GM18526 (cell line): ENCODE measurements at regions not wholly inside any gene's neighbourhood (a gene's known extent, or its start where the extent isn't known, plus 50 kb on each side); places are given as distances from the start of the nearest gene placed in this dataset.

Source experiments
- POLR2A ChIP-seq: IDR thresholded peaks from 3 replicates; pipeline ENCODE4 v1.6.1; 2011; ENCODE audit not compliant: insufficient read length; ENCODE audit errors: extremely low read depth

GRCh38 chr10:130395248-130395936 lies 259.2 kb downstream of the GLRX3 start:
- TF ChIP-seq POLR2A, result no peak

- TF ChIP-seq POLR2A, result no peak
These were observed 259.9 kb downstream of the GLRX3 start for GRCh38 chr10:130396044-130396443.

- no peak for TF ChIP-seq POLR2A
These were observed 262.2 kb downstream of the GLRX3 start for GRCh38 chr10:130398090-130398994.

- no peak for TF ChIP-seq POLR2A
These were observed 263.3 kb downstream of the GLRX3 start for GRCh38 chr10:130399425-130399950.

GRCh38 chr10:130400890-130401289 lies 264.7 kb downstream of the GLRX3 start:
- no peak for TF ChIP-seq POLR2A

GRCh38 chr10:130401860-130402765 lies 265.9 kb downstream of the GLRX3 start:
- TF ChIP-seq POLR2A, result no peak

- TF ChIP-seq POLR2A, result no peak
These were observed 267.2 kb downstream of the GLRX3 start for GRCh38 chr10:130403153-130404075.

GRCh38 chr10:130404476-130405055 lies 268.4 kb downstream of the GLRX3 start:
- TF ChIP-seq POLR2A, result no peak

- no peak for TF ChIP-seq POLR2A
These were observed 270.9 kb downstream of the GLRX3 start for GRCh38 chr10:130407052-130407451.

GRCh38 chr10:130409331-130409730 lies 273.1 kb downstream of the GLRX3 start:
- no peak for TF ChIP-seq POLR2A

GRCh38 chr10:130409931-130410330 lies 273.7 kb downstream of the GLRX3 start:
- no peak for TF ChIP-seq POLR2A

- no peak for TF ChIP-seq POLR2A
These were observed 275.4 kb downstream of the GLRX3 start for GRCh38 chr10:130411496-130412085.

- no peak for TF ChIP-seq POLR2A
These were observed 276.1 kb downstream of the GLRX3 start for GRCh38 chr10:130412317-130412716.

GRCh38 chr10:130416334-130417150 lies 280.4 kb downstream of the GLRX3 start:
- TF ChIP-seq POLR2A, result no peak
